Keratinocyte (primary cell): ENCODE measurements at regions not wholly inside any gene's neighbourhood (a gene's known extent, or its start where the extent isn't known, plus 50 kb on each side); places are given as distances from the start of the nearest gene placed in this dataset.

Source experiments
- DNase-seq: peaks from one replicate; pipeline ENCODE4 v3.0.0-alpha.2; 2011; ENCODE audit warnings: low read depth, missing footprints, low spot score
- FAIRE-seq: peaks from 2 replicates; lab custom pipeline; 2011; peaks lifted over from hg19 to GRCh38; lab: Jason Lieb, UNC
- H2AFZ ChIP-seq: 2 replicates; pipeline ENCODE4 v1.6.0; 2012; ENCODE audit warnings: low read length, control low read depth, inconsistent platforms; ENCODE audit not compliant: control insufficient read depth
- H3K27ac ChIP-seq: 2 replicates; pipeline ENCODE4 v1.5.1; 2011; ENCODE audit warnings: low read length; ENCODE audit not compliant: control insufficient read depth, insufficient read depth
- H3K27me3 ChIP-seq: 3 replicates; pipeline ENCODE4 v1.6.0; 2011; ENCODE audit warnings: low read length; ENCODE audit not compliant: control insufficient read depth, insufficient read depth; ENCODE audit errors: extremely low read depth
- H3K36me3 ChIP-seq, 2 experiments: 2 replicates in 1 of 2; 3 replicates in 1 of 2; pipeline ENCODE4 v1.5.1; 2011; ENCODE audit warnings: low read length in 2 of 2, mild to moderate bottlenecking in 1 of 2; ENCODE audit not compliant: control insufficient read depth in 2 of 2, insufficient read depth in 2 of 2; ENCODE audit errors: extremely low read depth in 1 of 2
- H3K4me1 ChIP-seq: 3 replicates; pipeline ENCODE4 v1.5.1; 2011; ENCODE audit warnings: low read length; ENCODE audit not compliant: control insufficient read depth, insufficient read depth; ENCODE audit errors: extremely low read depth
- H3K4me2 ChIP-seq: 3 replicates; pipeline ENCODE4 v1.6.0; 2011; ENCODE audit warnings: low read depth, low read length; ENCODE audit not compliant: control insufficient read depth, insufficient read depth; ENCODE audit errors: extremely low read depth
- H3K4me3 ChIP-seq, 3 experiments: fragments of 200-600 bp in 1 of 3; sonication (generic) in 1 of 3; 2 replicates in 2 of 3; 3 replicates in 1 of 3; pipeline ENCODE4 v1.5.1; 2011 to 2016; ENCODE audit warnings: low read length in 3 of 3, mild to moderate bottlenecking in 3 of 3, control low read depth in 2 of 3, inconsistent platforms in 1 of 3, low read depth in 1 of 3, mixed read lengths in 1 of 3, mixed run types in 1 of 3, moderate library complexity in 1 of 3; ENCODE audit not compliant: control insufficient read depth in 2 of 3, insufficient read depth in 2 of 3; ENCODE audit errors: extremely low read depth in 1 of 3
- H3K79me2 ChIP-seq: 2 replicates; pipeline ENCODE4 v1.6.0; 2012; ENCODE audit warnings: low read length; ENCODE audit not compliant: control insufficient read depth, insufficient read depth
- H3K9ac ChIP-seq: 3 replicates; pipeline ENCODE4 v1.6.0; 2011; ENCODE audit warnings: low read length; ENCODE audit not compliant: control insufficient read depth, insufficient read depth; ENCODE audit errors: extremely low read depth
- H3K9me1 ChIP-seq: 3 replicates; pipeline ENCODE4 v1.6.0; 2011; ENCODE audit warnings: low read length; ENCODE audit not compliant: control insufficient read depth, insufficient read depth; ENCODE audit errors: extremely low read depth
- H3K9me3 ChIP-seq: 2 replicates; pipeline ENCODE4 v1.5.1; 2012; ENCODE audit warnings: low read depth, low read length; ENCODE audit not compliant: control insufficient read depth
- H4K20me1 ChIP-seq: 3 replicates; pipeline ENCODE4 v1.6.0; 2011; ENCODE audit warnings: low read length; ENCODE audit not compliant: control insufficient read depth, insufficient read depth; ENCODE audit errors: extremely low read depth
- CTCF ChIP-seq, 3 experiments: IDR thresholded peaks in 1 of 3; conservative IDR thresholded peaks in 1 of 3; optimal IDR thresholded peaks in 1 of 3; 2 replicates in 2 of 3; 3 replicates in 1 of 3; pipeline versions ENCODE3 to v1.5.1; 2011; ENCODE audit warnings: low read length in 3 of 3, mild to moderate bottlenecking in 3 of 3, moderate library complexity in 2 of 3, control low read depth in 1 of 3, inconsistent platforms in 1 of 3; ENCODE audit not compliant: insufficient read depth in 2 of 3; ENCODE audit errors: extremely low read depth in 1 of 3
- EZH2 ChIP-seq: IDR thresholded peaks from one replicate; pipeline ENCODE4 v1.6.1; 2012; ENCODE audit warnings: inconsistent platforms, mild to moderate bottlenecking, low read length, moderate library complexity
- dilution Hi-C: fragments of 300-500 bp; cut with MboI; formaldehyde crosslinking; loops from one replicate; pipeline ENCODE4 v1.7.0; 2020; ENCODE audit warnings: low sequenced_read_pairs; ENCODE audit not compliant: extremely low pct_ligation_motif_present

- H3K4me2 ChIP-seq: no peak overlapping the region
- TF ChIP-seq EZH2 (no peak), CTCF (optimal IDR thresholded peaks at IDR 0.05 in 1 of 3, IDR thresholded peaks at IDR 0.05 in 1 of 3, conservative IDR thresholded peaks at IDR 0.05 in 1 of 3; ENCODE audit: extremely low read depth in 1 of 3, insufficient read depth in 2 of 3, low read length in 3 of 3) (no peak)
- H3K27me3 ChIP-seq: no peaks in the 10 kb centered on the region
- no peak overlapping the region for H3K9ac ChIP-seq
- dilution Hi-C loops: no loop called here
- no peak for DNase-seq
- H3K9me3 ChIP-seq: no peaks in the 10 kb centered on the region
- no peaks in the 10 kb centered on the region for H3K36me3 ChIP-seq
- H3K79me2 ChIP-seq: no peaks in the 10 kb centered on the region
- H3K4me1 ChIP-seq: no peaks in the 10 kb centered on the region
- FAIRE-seq: peak; percentile 26
- H2AFZ ChIP-seq: no peak overlapping the region
- H4K20me1 ChIP-seq: no peaks in the 10 kb centered on the region
- no peak overlapping the region for H3K4me3 ChIP-seq
- H3K27ac ChIP-seq: no peak overlapping the region
- H3K9me1 ChIP-seq: no peaks in the 10 kb centered on the region
Measured at GRCh38 chr19:31160336-31160926, 188.8 kb downstream of the TSHZ3 start.

- FAIRE-seq: peak; percentile 99
- Histone ChIP-seq H2AFZ (no peak overlapping the region), H3K79me2 (no peaks in the 10 kb centered on the region), H3K4me3 (no peak overlapping the region), H3K9me1 (no peaks in the 10 kb centered on the region), H3K36me3 (no peaks in the 10 kb centered on the region), H3K27ac (peak overlapping the region; percentile 50), H4K20me1 (no peaks in the 10 kb centered on the region), H3K27me3 (no peaks in the 10 kb centered on the region), H3K9me3 (no peaks in the 10 kb centered on the region), H3K4me2 (peak overlapping the region; percentile 55), H3K9ac (no peak overlapping the region), H3K4me1 (peaks cover 33% of the 10 kb centered on the region)
- dilution Hi-C loops: no loop called here
- TF ChIP-seq CTCF (optimal IDR thresholded peaks at IDR 0.05 in 1 of 3, IDR thresholded peaks at IDR 0.05 in 1 of 3, conservative IDR thresholded peaks at IDR 0.05 in 1 of 3; ENCODE audit: extremely low read depth in 1 of 3, insufficient read depth in 2 of 3, low read length in 3 of 3) (no peak), EZH2 (no peak)
- peak; percentile 99 for DNase-seq
Measured at GRCh38 chr19:31154021-31154420, 195.2 kb downstream of the TSHZ3 start.
